ENCODE measurements at regions not wholly inside any gene's neighbourhood (a gene's known extent, or its start where the extent isn't known, plus 50 kb on each side); places are given as distances from the start of the nearest gene placed in this dataset.

DNA sequence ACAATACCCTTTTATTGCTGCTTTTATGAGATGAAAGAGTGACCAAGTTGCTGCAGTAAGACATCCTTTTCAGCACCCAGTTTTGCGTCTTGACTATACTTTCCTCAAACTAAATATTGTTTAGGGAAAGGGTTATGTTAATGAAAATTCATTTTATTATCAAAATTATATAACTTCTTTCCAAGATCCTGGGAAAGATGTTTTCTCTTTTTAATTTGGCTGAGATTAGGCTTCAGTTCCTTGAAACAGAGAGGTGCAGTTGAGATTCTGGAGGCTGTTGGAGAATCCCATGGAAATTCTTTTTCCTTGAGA is 91.6 kb upstream of the KCNA3 start:
- TF ChIP-seq Cebpa-rat (IDR thresholded peaks at IDR 0.05) = no peak
- Histone ChIP-seq H3K4me3 (no peak overlapping the region), H3K27me3 (no peaks in the 10 kb centered on the region), H3K9ac (no peak overlapping the region), H3K4me2 (no peak overlapping the region), H3K9me3 (no peaks in the 10 kb centered on the region), H3K4me1 (no peaks in the 10 kb centered on the region), H3K27ac (no peak overlapping the region), H3K36me3 (no peaks in the 10 kb centered on the region), H4K20me1 (no peaks in the 10 kb centered on the region)

DNA sequence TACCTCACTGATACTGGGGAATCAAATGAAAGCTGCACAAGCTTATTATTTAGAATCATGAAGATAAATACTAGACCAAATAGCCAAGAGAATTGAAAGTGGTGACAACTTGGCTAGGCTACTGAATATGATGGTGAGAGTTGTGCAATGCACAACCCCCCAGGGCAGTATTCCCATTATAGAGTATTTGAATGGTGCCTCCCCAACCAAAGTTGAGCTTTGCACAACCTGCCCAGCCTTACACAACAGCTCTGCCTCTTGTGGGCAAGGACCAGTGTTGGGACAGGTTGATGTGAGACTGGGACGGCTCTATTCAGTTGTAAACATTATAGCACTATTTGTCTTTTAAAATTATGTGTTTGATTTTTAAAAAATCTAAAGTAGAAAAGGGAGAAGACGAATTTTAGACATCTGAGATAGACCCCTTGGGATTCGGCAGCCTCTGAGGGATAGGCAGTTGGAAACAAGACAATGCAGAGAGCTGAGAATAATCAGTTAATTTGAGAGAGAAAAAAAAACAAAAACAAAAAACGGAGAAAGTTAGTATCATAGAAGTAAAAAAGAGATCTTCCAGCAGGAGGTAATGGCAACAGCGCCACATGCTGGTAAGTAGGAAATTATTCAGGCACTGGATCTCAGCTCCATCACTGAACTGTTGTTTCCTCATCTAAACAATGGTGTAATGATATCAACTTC is 91.0 kb upstream of the KCNA3 start:
- H3K27me3 ChIP-seq = no peaks in the 10 kb centered on the region
- H3K9ac ChIP-seq = no peak overlapping the region
- no peaks in the 10 kb centered on the region for H4K20me1 ChIP-seq
- no peak for TF ChIP-seq Cebpa-rat (IDR thresholded peaks at IDR 0.05)
- no peaks in the 10 kb centered on the region for H3K9me3 ChIP-seq
- H3K4me3 ChIP-seq = no peak overlapping the region
- H3K4me2 ChIP-seq = no peak overlapping the region
- no peaks in the 10 kb centered on the region for H3K4me1 ChIP-seq
- H3K36me3 ChIP-seq = no peaks in the 10 kb centered on the region
- no peak overlapping the region for H3K27ac ChIP-seq

DNA sequence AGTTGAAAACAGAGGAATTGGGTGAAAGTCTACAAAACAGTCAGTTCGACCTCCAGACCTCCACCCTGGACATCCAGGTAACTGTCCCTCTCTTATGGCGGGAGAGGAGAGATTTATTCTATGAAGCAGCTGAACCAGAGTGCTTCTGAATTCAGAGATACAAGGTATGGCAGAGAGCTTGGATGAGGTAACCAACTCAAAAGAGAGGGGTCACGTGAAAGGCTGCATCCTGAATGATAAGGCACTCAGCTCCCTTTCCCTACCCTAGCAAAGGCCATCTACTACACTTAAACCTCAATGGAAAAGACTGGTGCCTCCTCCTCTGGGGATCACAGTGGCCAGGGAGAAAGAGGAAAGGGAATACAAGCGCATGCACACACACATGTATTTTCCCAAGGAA is 88.4 kb upstream of the KCNA3 start:
- Histone ChIP-seq H3K27ac (no peak overlapping the region), H3K27me3 (no peaks in the 10 kb centered on the region), H3K9ac (no peak overlapping the region), H3K36me3 (no peaks in the 10 kb centered on the region), H3K9me3 (no peaks in the 10 kb centered on the region), H3K4me2 (no peak overlapping the region), H4K20me1 (no peaks in the 10 kb centered on the region), H3K4me1 (no peaks in the 10 kb centered on the region), H3K4me3 (no peak overlapping the region)
- TF ChIP-seq Cebpa-rat (IDR thresholded peaks at IDR 0.05) = no peak

DNA sequence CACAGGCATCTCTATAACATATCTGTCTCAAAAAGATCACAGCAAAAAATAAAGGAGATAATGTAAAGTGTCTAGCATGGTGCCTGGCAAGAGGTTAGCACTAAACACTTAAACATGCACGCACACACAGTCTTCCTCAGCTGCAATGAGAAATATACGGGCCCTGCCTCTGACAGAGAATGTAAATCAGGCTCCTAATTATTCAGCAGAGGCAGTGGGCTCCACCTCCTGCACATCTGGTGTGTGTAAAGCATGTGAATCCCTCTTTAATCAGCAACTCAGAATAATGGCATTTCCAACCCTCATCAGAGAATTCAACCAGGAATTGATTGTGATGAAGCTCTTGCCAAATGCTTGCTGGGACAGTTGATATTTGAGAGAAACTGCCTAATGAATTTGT is 85.6 kb upstream of the KCNA3 start:
- Histone ChIP-seq H3K4me3 (no peak overlapping the region), H3K4me1 (peaks cover 5% of the 10 kb centered on the region; the same call in 1 of the 2 replicates), H3K4me2 (no peak overlapping the region), H3K27ac (no peak overlapping the region), H3K36me3 (no peaks in the 10 kb centered on the region), H3K9ac (no peak overlapping the region), H3K27me3 (no peaks in the 10 kb centered on the region), H4K20me1 (no peaks in the 10 kb centered on the region), H3K9me3 (no peaks in the 10 kb centered on the region)
- no peak for TF ChIP-seq Cebpa-rat (IDR thresholded peaks at IDR 0.05)

DNA sequence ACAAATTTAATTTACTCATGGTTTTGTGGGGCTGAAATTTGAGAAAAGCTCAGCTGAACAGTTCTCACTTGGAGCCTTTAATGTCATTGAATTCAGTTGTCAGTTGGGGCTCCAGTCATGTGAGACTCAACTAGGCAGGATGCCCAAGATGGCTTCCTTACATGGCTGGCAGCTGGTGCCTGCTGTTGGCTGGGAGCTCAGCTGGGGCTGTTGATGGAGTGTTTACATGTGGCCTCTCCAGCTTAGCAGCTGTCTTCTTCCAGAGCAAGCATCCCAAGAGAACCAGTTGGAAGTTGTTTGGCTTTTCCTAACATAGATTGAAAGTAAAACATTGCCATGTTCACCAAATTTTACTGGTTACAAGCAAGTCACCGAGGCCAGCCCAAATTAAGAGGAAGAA is 81.8 kb upstream of the KCNA3 start:
- H3K4me1 ChIP-seq = peaks cover 5% of the 10 kb centered on the region; the same call in 1 of the 2 replicates
- H3K27me3 ChIP-seq = no peaks in the 10 kb centered on the region
- H3K36me3 ChIP-seq = no peaks in the 10 kb centered on the region
- H3K9ac ChIP-seq = no peak overlapping the region
- no peaks in the 10 kb centered on the region for H4K20me1 ChIP-seq
- H3K4me2 ChIP-seq = peak overlapping the region; percentile 15; the same call in 1 of the 2 replicates
- no peak overlapping the region for H3K4me3 ChIP-seq
- no peak for TF ChIP-seq Cebpa-rat (IDR thresholded peaks at IDR 0.05)
- H3K9me3 ChIP-seq = no peaks in the 10 kb centered on the region
- H3K27ac ChIP-seq = no peak overlapping the region

DNA sequence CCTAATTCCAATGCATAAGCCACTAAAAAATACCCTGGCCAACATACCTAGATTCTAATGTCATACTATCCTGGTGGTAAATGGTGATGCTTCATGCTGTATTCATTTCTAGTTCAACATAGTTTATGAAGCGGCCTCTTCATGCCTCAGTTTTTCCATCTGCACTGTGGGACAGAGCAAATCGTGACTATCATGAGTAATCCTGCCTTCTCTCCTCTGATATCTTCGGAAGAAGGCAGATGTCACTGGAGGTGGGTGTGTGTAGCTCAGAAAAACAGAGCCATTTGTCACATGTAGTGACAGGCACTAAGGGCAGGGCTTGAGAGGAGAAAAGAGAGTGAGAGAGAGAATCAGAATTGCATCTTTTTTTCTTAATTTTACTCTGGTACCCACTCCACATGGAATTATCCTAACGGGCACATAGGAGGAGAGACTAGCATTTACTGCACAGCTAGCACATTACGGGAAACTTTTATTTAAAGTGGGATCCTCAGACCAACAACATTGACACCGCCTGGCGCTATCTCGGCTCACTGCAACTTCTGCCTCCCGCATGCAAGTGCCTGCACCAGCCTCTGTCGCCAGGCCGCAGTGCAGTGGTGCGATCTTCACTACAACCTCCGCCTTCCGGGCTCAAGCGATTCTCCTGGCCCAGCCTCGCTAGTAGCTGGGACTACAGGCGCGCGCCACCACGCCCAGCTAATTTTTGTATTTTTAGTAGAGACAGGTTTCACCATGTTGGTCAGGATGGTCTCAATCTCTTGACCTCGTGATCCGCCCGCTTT is 78.4 kb upstream of the KCNA3 start:
- no peaks in the 10 kb centered on the region for H4K20me1 ChIP-seq
- H3K4me3 ChIP-seq = no peak overlapping the region
- H3K36me3 ChIP-seq = no peaks in the 10 kb centered on the region
- TF ChIP-seq Cebpa-rat (IDR thresholded peaks at IDR 0.05) = no peak
- no peak overlapping the region for H3K27ac ChIP-seq
- no peaks in the 10 kb centered on the region for H3K9me3 ChIP-seq
- H3K4me2 ChIP-seq = no peak overlapping the region
- H3K9ac ChIP-seq = no peak overlapping the region
- H3K27me3 ChIP-seq = no peaks in the 10 kb centered on the region
- peaks cover 5% of the 10 kb centered on the region; the same call in 1 of the 2 replicates for H3K4me1 ChIP-seq

DNA sequence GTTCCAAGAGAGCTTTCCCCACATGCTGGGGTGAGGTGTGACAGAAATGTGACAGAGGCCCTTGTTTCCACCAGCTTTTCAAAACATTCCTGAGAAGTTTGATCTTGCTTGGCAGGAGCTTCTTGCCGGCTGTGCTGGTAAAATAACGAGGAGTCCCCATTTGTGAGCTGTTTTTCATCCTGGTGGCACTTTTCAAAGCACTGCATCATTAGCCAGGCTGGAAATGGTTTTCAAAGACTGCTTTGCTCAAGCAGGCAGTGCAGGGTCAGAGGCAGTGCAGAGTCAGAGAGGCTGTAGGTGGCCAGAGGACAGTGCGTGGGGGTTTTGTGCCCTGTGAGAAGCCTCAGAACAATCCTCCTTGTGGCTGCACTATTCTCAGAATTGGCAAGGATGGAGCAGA is 75.8 kb upstream of the KCNA3 start:
- H3K4me2 ChIP-seq = no peak overlapping the region
- no peak for TF ChIP-seq Cebpa-rat (IDR thresholded peaks at IDR 0.05)
- no peaks in the 10 kb centered on the region for H3K27me3 ChIP-seq
- H3K36me3 ChIP-seq = no peaks in the 10 kb centered on the region
- H4K20me1 ChIP-seq = no peaks in the 10 kb centered on the region
- H3K4me1 ChIP-seq = no peaks in the 10 kb centered on the region
- no peak overlapping the region for H3K9ac ChIP-seq
- H3K9me3 ChIP-seq = no peaks in the 10 kb centered on the region
- H3K27ac ChIP-seq = no peak overlapping the region
- no peak overlapping the region for H3K4me3 ChIP-seq

DNA sequence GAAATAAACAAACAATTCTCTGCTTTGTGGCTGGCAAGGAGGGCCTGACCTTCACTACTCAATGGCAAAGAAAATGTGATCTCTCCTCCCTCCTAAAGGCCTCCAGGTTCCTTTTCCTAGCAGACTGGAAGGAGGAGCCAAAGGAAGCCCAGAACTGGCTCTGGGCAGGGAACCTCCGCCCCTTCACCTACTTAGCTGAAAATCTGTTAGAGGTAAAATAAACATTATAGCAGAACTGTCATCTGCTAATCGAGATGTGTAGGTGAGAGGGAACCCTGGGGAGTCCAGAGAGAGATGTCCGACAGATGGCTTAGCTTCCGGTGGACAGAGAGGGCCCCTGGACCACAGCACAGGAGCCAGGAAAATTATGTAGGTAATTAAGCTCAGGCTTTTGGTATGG is 75.2 kb upstream of the KCNA3 start:
- Histone ChIP-seq H3K4me1 (no peaks in the 10 kb centered on the region), H3K27ac (no peak overlapping the region), H3K9me3 (no peaks in the 10 kb centered on the region), H3K4me3 (no peak overlapping the region), H3K9ac (no peak overlapping the region), H3K4me2 (no peak overlapping the region), H3K36me3 (no peaks in the 10 kb centered on the region), H4K20me1 (no peaks in the 10 kb centered on the region), H3K27me3 (no peaks in the 10 kb centered on the region)
- no peak for TF ChIP-seq Cebpa-rat (IDR thresholded peaks at IDR 0.05)

DNA sequence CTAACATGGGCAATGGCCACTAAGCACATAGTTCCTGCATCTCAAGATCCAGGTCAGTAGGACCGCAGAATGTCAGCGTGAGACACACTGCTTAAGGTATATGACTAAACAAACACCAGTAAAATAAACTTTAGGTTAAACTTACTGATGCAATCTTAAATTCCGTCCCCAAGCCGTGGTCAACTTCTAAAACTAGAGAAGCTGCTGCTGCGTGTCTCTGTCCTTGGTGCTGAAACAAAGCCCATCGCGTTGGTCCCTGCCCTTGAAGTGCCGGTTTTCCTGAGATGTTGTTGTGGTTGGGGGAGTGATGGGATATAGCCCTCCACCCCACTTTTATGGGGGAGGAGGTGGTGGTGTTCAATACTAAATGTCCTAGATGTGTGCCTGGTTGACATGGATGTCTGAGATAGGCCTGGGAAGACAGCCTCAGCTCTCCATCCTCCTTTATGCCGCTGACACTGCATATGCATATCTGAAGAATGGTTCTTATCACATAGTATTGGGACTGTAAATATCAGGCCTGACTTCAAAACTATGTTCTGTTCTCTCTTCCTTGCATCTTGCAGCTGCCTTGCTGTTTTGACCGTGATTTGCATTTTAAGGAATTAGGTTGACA is 72.0 kb upstream of the KCNA3 start:
- H3K4me3 ChIP-seq = no peak overlapping the region
- H3K4me1 ChIP-seq = no peaks in the 10 kb centered on the region
- no peak overlapping the region for H3K27ac ChIP-seq
- H4K20me1 ChIP-seq = no peaks in the 10 kb centered on the region
- H3K4me2 ChIP-seq = no peak overlapping the region
- no peak overlapping the region for H3K9ac ChIP-seq
- no peak for TF ChIP-seq Cebpa-rat (IDR thresholded peaks at IDR 0.05)
- no peaks in the 10 kb centered on the region for H3K36me3 ChIP-seq
- H3K9me3 ChIP-seq = no peaks in the 10 kb centered on the region
- no peaks in the 10 kb centered on the region for H3K27me3 ChIP-seq

DNA sequence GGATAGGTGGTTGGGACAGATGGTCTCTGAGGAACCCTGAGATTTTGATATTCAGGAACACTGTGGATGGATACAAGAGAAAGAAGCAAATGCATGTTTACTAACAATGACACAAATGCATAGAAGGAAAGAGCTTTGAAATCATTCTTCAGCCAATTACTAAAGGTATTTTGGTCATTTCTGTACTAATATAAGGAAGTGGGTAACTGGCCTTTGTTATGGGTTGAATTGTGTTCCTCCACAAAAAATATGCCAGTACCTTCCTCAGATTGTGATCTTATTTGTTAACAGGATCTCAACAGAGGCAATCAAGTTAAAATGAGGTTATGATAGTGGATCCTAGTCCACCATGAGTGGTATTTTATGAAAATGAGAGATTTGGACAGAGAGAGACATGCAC is 68.7 kb upstream of the KCNA3 start:
- no peak for TF ChIP-seq Cebpa-rat (IDR thresholded peaks at IDR 0.05)
- no peak overlapping the region for H3K27ac ChIP-seq
- H3K27me3 ChIP-seq = no peaks in the 10 kb centered on the region
- no peaks in the 10 kb centered on the region for H3K4me1 ChIP-seq
- no peak overlapping the region for H3K4me2 ChIP-seq
- no peak overlapping the region for H3K4me3 ChIP-seq
- no peaks in the 10 kb centered on the region for H4K20me1 ChIP-seq
- H3K36me3 ChIP-seq = no peaks in the 10 kb centered on the region
- H3K9me3 ChIP-seq = no peaks in the 10 kb centered on the region
- H3K9ac ChIP-seq = no peak overlapping the region

All from BLaER1 (cell line).